ENCODE measurements at regions not wholly inside any gene's neighbourhood (a gene's known extent, or its start where the extent isn't known, plus 50 kb on each side); places are given as distances from the start of the nearest gene placed in this dataset.

DNA sequence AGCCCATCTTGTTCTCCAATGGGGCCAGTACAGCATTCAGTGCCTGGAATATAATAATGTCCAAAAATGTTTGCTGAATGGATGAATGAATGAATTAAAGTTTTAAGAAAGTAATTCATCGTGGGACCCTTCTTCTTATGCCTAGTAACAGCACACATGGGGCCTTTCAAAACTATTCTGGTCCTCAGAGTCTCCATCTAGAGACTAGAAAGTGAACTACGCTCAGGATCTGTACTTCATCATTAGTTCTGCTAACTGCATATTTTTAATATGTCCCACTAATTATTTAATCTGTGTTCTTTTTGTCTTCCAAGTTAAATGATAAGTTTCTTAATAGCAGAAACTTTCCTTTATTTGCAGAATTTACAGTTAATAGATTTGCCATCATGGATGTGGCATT lies 172.5 kb downstream of the SMAD2 start:
- ATAC-seq (no peak), DNase-seq (no peak)
- H3K4me3 Mint-ChIP-seq: no peak overlapping the region
- peaks cover 2% of the 10 kb centered on the region for H3K36me3 Mint-ChIP-seq (ENCODE audit: low read depth)
- H3K27ac Mint-ChIP-seq: no peak overlapping the region
- peaks cover 17% of the 10 kb centered on the region for H3K9me3 Mint-ChIP-seq
- peaks cover 36% of the 10 kb centered on the region for H3K27me3 Mint-ChIP-seq
- H3K4me1 Mint-ChIP-seq: peaks cover 2% of the 10 kb centered on the region

DNA sequence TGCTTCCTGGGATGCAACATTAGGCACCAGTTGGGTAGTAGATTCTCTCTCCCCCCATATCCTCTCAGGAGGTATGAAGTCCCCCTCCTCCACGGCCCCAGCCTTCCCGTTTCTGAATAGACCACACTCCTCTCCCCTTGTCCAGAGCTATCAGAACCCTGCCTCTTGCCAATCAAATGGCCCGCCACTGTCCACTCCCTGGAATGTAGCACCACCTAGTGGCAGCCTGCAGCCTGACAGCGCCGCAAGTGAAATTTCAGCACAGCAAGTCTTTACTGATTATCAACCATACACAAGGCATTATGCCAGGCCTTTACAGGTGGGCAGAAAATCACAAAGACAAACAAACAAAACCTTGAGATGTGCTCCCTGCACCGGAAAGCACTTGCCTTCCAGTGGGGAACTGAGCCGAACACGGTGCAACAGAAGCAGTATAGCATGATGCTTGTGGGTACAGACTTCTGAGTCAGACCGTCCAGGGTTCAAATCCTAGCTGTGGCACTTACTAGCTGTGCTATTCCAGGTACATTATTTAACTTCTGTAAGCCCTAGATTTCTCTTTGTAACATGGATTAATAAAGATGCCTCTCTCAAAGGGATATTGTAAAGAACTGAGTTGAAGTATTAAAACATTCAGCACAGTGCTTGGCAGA lies 174.0 kb downstream of the SMAD2 start:
- Mint-ChIP-seq H3K27me3 (peaks cover 29% of the 10 kb centered on the region), H3K9me3 (peaks cover 17% of the 10 kb centered on the region), H3K4me1 (peaks cover 2% of the 10 kb centered on the region), H3K4me3 (no peak overlapping the region), H3K27ac (no peak overlapping the region), H3K36me3 (ENCODE audit: low read depth) (peaks cover 2% of the 10 kb centered on the region)
- DNase-seq: peak; percentile 65
- ATAC-seq: peak; percentile 41

GRCh38 chr18:47755102-47755456 lies 175.4 kb downstream of the SMAD2 start:
- ATAC-seq (no peak), DNase-seq (no peak)
- Mint-ChIP-seq H3K9me3 (peaks cover 12% of the 10 kb centered on the region), H3K27ac (no peak overlapping the region), H3K4me1 (peaks cover 2% of the 10 kb centered on the region), H3K27me3 (peaks cover 23% of the 10 kb centered on the region), H3K4me3 (no peak overlapping the region), H3K36me3 (ENCODE audit: low read depth) (no peaks in the 10 kb centered on the region)

DNA sequence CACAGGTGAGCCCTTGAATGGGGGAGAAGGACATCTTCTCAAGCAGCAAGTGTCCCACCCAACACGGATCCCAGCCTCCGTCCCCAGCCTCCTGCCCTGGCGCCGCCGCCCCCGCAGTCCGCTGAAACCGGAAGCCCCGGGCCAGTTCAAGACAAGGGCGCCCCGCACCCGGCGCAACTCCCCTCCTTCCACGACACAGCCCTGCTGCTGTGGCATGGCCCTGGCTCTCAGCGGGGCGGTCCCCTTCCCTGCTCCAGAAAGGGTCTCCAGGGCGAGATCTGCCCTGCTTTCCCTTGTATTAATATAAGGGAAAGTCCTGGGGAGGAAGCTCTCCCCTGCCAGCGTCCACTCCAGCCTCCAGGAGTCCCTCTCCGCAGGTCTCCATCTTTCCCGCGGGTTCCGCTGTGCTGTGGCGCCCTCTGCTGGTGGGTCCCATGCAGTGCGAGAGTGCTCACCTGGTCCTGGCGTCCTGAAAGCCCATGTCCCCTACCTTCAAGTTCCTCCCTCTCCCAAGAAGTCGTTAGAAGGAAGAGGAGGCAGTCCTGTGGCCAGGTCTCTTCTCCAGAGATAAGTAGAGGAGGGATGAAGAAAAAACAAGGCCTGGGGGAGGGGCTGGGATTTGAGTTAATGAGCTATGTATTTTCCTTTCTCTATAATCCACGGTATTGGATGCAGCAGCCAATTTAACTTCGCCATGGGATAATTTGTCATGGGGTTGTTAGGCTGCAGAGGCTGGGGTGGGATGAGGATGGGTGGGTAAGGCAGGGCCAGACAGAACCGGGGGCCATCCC lies 176.0 kb downstream of the SMAD2 start:
- Mint-ChIP-seq H3K27ac (no peak overlapping the region), H3K36me3 (ENCODE audit: low read depth) (no peaks in the 10 kb centered on the region), H3K27me3 (peaks cover 18% of the 10 kb centered on the region), H3K9me3 (peaks cover 8% of the 10 kb centered on the region), H3K4me1 (peaks cover 2% of the 10 kb centered on the region), H3K4me3 (no peak overlapping the region)
- no peak for ATAC-seq
- DNase-seq: peak; percentile 67

GRCh38 chr18:47752796-47753645 lies 177.4 kb downstream of the SMAD2 start:
- Mint-ChIP-seq H3K27ac (no peak overlapping the region), H3K9me3 (no peaks in the 10 kb centered on the region), H3K4me1 (peaks cover 2% of the 10 kb centered on the region), H3K27me3 (peaks cover 16% of the 10 kb centered on the region), H3K4me3 (no peak overlapping the region), H3K36me3 (ENCODE audit: low read depth) (no peaks in the 10 kb centered on the region)
- DNase-seq (no peak), ATAC-seq (no peak)

DNA sequence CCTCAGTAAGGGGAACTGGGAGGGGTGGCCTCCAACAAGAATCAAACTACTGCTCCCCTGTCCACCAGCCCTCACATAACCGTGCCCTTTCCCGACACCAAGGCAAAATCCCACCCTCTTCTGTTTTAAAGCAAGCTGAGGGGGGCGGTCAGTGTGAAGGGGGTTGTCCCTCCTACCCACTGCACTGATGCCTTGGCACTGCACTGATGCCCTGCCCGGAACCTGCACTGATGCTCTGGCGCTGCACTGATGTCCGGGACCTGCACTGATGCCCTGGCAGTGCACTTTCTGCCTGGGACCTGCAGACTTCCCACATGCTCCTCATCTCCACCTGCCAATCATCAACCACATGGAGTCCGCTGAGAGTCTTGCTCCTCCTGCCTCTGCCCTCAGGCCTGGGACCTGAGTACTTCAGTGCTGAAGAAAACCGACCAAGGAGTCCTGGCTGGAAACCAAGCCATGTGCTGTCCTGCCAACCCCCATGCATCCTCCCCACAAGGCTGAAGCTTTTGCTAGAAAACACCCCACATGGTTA lies 179.5 kb downstream of the SMAD2 start:
- H3K9me3 Mint-ChIP-seq: no peaks in the 10 kb centered on the region
- H3K27ac Mint-ChIP-seq: no peak overlapping the region
- no peak overlapping the region for H3K4me3 Mint-ChIP-seq
- no peaks in the 10 kb centered on the region for H3K36me3 Mint-ChIP-seq (ENCODE audit: low read depth)
- peaks cover 2% of the 10 kb centered on the region for H3K4me1 Mint-ChIP-seq
- H3K27me3 Mint-ChIP-seq: peaks cover 7% of the 10 kb centered on the region
- no peak for ATAC-seq
- no peak for DNase-seq

- H3K36me3 Mint-ChIP-seq (ENCODE audit: low read depth): no peaks in the 10 kb centered on the region
- ATAC-seq (no peak), DNase-seq (no peak)
- no peaks in the 10 kb centered on the region for H3K9me3 Mint-ChIP-seq
- no peak overlapping the region for H3K27ac Mint-ChIP-seq
- peaks cover 2% of the 10 kb centered on the region for H3K4me1 Mint-ChIP-seq
- peaks cover 3% of the 10 kb centered on the region for H3K27me3 Mint-ChIP-seq
- H3K4me3 Mint-ChIP-seq: no peak overlapping the region
Measured at GRCh38 chr18:47749600-47749973, 180.9 kb downstream of the SMAD2 start.

- no peaks in the 10 kb centered on the region for H3K9me3 Mint-ChIP-seq
- no peaks in the 10 kb centered on the region for H3K27me3 Mint-ChIP-seq
- peak overlapping the region; percentile 9 for H3K4me3 Mint-ChIP-seq
- no peak overlapping the region for H3K27ac Mint-ChIP-seq
- DNase-seq (peak; percentile 85), ATAC-seq (peak; percentile 91)
- no peaks in the 10 kb centered on the region for H3K4me1 Mint-ChIP-seq
- no peaks in the 10 kb centered on the region for H3K36me3 Mint-ChIP-seq (ENCODE audit: low read depth)
Measured at GRCh38 chr18:47748847-47749599, 181.4 kb downstream of the SMAD2 start.

DNA sequence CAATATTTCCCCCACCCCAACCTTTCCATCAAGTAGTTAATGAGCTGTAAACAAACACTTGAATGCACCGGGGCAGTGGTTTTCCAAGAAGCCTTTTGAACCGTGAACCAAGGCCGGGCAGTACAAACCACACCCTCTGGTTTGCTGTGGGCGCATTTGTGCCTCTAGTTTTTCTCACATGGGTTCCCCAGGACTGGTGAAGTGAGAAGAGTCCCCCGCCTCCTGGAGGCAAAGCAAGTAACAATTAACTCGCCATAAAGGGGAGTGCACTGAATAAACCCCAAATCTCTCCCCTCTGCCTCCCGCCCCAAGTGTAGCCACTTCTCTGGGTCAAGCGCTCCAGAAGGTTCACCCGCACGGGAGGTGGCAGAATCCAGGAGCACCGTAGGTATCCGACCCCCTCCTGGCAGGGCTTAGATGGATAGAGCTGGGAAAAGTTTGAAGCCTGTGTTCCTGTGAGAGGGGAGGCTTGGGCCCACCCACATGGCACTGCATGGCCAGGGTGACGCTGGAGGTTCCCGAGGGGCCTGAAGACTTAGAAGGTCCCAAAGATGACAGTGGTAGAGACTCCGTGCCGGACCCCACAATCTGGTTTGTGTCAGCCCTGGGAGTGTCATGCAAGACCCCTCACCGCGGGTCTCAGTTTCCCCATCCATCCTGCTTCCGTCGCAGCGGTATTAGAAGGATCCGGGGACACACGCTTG lies 182.2 kb downstream of the SMAD2 start:
- H3K4me1 Mint-ChIP-seq: no peaks in the 10 kb centered on the region
- no peak overlapping the region for H3K27ac Mint-ChIP-seq
- no peaks in the 10 kb centered on the region for H3K36me3 Mint-ChIP-seq (ENCODE audit: low read depth)
- H3K27me3 Mint-ChIP-seq: peaks cover under 1% of the 10 kb centered on the region
- DNase-seq (no peak), ATAC-seq (no peak)
- no peak overlapping the region for H3K4me3 Mint-ChIP-seq
- H3K9me3 Mint-ChIP-seq: no peaks in the 10 kb centered on the region

DNA sequence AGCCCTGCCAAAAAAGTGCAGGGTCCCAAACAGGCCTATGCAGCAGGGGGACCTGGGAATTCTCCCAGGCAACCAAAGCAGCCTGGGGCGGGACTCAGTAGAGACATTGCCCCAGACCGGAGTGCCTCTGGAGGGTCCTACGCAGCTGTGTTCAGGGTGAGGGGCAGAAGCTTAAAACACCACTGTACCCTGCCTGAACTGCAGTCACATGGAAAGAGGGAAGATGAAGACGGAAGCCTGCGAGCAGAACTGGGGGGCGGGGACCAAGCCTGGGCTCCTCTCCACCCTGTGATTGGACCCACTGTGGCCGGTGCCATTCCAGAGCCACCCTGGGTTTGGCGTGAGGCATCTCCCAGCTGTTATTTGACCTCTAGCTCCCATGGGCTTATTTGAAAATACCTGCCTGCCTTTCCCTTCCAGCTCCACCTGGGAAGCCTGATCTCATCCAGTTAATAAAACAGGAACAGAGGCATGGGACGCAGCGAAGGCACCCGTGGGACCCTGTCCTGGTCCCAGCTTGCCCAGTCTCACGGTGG lies 183.1 kb downstream of the SMAD2 start:
- Mint-ChIP-seq H3K4me1 (no peaks in the 10 kb centered on the region), H3K27me3 (peaks cover 4% of the 10 kb centered on the region), H3K4me3 (no peak overlapping the region), H3K36me3 (ENCODE audit: low read depth) (no peaks in the 10 kb centered on the region), H3K27ac (no peak overlapping the region), H3K9me3 (no peaks in the 10 kb centered on the region)
- ATAC-seq (no peak), DNase-seq (no peak)

DNA sequence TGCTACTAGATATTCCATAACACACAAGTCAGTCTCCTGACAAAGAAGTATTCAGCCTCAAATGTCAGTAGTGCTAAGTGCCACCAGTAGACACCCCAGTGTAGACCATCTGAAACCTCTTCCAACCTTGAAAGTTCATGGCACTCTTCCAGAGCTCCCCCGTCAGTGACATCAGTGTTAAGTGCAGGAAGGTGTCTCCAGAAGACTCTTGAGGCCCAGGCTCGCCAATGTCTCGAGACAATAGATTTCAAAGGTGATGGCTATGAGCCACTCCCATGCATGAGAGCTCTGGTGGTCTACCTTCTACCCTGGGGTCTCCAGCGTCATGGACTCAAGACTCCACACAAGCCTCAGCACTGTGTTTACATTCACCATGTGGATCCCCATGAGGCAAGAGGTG lies 183.8 kb downstream of the SMAD2 start:
- no peak for DNase-seq

DNA sequence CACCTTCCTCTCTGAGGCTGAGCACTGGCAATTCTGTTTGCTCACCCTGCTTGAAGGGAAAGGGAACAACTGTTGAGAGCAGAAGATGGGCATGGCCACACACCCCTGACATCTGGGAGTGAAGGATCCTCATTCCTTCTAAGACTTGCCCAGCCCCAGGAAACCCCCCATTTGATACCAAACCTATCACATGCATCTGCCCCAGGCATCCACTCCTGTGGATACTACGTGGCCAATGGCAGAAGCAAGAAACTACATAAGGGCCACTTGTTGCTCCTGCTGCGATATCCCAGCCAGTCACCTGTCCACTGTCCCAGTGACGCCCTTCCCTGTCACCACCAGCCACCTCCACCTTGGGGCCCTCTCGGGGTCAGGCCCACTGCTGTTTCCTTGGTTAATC lies 185.2 kb downstream of the SMAD2 start:
- no peaks in the 10 kb centered on the region for H3K36me3 Mint-ChIP-seq (ENCODE audit: low read depth)
- H3K4me3 Mint-ChIP-seq: no peak overlapping the region
- H3K27me3 Mint-ChIP-seq: peaks cover 4% of the 10 kb centered on the region
- DNase-seq (no peak), ATAC-seq (no peak)
- H3K9me3 Mint-ChIP-seq: no peaks in the 10 kb centered on the region
- H3K27ac Mint-ChIP-seq: no peak overlapping the region
- no peaks in the 10 kb centered on the region for H3K4me1 Mint-ChIP-seq

More for the DNA sequence above, 183.8 kb downstream of the SMAD2 start:
- no peak overlapping the region for H3K4me3 Mint-ChIP-seq
- H3K27ac Mint-ChIP-seq: no peak overlapping the region
- no peaks in the 10 kb centered on the region for H3K4me1 Mint-ChIP-seq
- peaks cover 4% of the 10 kb centered on the region for H3K27me3 Mint-ChIP-seq
- ATAC-seq: no peak
- H3K9me3 Mint-ChIP-seq: no peaks in the 10 kb centered on the region
- no peaks in the 10 kb centered on the region for H3K36me3 Mint-ChIP-seq (ENCODE audit: low read depth)

GRCh38 chr18:47737956-47738355 lies 192.5 kb downstream of the SMAD2 start:
- H3K9me3 Mint-ChIP-seq: peaks cover 4% of the 10 kb centered on the region
- no peaks in the 10 kb centered on the region for H3K36me3 Mint-ChIP-seq (ENCODE audit: low read depth)
- H3K4me3 Mint-ChIP-seq: no peak overlapping the region
- peaks cover 23% of the 10 kb centered on the region for H3K27me3 Mint-ChIP-seq
- ATAC-seq (no peak), DNase-seq (no peak)
- no peaks in the 10 kb centered on the region for H3K4me1 Mint-ChIP-seq
- H3K27ac Mint-ChIP-seq: no peak overlapping the region
